ENCODE measurements at regions not wholly inside any gene's neighbourhood (a gene's known extent, or its start where the extent isn't known, plus 50 kb on each side); places are given as distances from the start of the nearest gene placed in this dataset.
"Not testable (repeated sequence)": the region's sequence is repeated elsewhere in the genome, so short reads cannot be mapped to it uniquely, and the experiment has no call there.

GRCh38 chr3:152774230-152774629 is 60.7 kb upstream of the P2RY1 start:
- DNase-seq (ENCODE audit: low spot score) = not testable (repeated sequence)

GRCh38 chr3:152778022-152778421 is 56.9 kb upstream of the P2RY1 start:
- no peak for DNase-seq (ENCODE audit: low spot score)

GRCh38 chr3:152779653-152780052 is 55.3 kb upstream of the P2RY1 start:
- no peak for DNase-seq (ENCODE audit: low spot score)

GRCh38 chr3:152780553-152780952 is 54.4 kb upstream of the P2RY1 start:
- DNase-seq (ENCODE audit: low spot score) = no peak

GRCh38 chr3:152785051-152785450 is 49.9 kb upstream of the P2RY1 start:
- DNase-seq (ENCODE audit: low spot score) = no peak

All from HuH-7 (cell line).